ENCODE measurements at regions not wholly inside any gene's neighbourhood (a gene's known extent, or its start where the extent isn't known, plus 50 kb on each side); places are given as distances from the start of the nearest gene placed in this dataset.

GRCh38 chr6:105489216-105489530, 86.3 kb upstream of the PREP start:
- TF ChIP-seq EZH2phosphoT487 (IDR thresholded peaks at IDR 0.05; ENCODE audit: borderline replicate concordance, low read length) (no peak), CTCF (IDR thresholded peaks at IDR 0.05; ENCODE audit: low read depth, low read length, poor library complexity, severe bottlenecking) (no peak)

Data from DOHH2 (cell line).